LNCaP clone FGC (cell line): ENCODE measurements at regions not wholly inside any gene's neighbourhood (a gene's known extent, or its start where the extent isn't known, plus 50 kb on each side); places are given as distances from the start of the nearest gene placed in this dataset.

Experiments
- DNase-seq: peaks from one replicate; pipeline ENCODE4 v3.0.0-alpha.2; 2011; ENCODE audit warnings: low read depth
- H3K4me3 ChIP-seq: 2 replicates; pipeline ENCODE4 v1.5.1; 2011; ENCODE audit warnings: mild to moderate bottlenecking, low read depth, low read length, control low read depth
- TF ChIP-seq, protein P1 (sequence below): IDR thresholded peaks from 2 replicates; pipeline ENCODE4 v1.5.1; 2012; ENCODE audit warnings: mild to moderate bottlenecking; ENCODE audit not compliant: control insufficient read depth, insufficient read depth; ENCODE audit errors: extremely low read depth

DNA sequence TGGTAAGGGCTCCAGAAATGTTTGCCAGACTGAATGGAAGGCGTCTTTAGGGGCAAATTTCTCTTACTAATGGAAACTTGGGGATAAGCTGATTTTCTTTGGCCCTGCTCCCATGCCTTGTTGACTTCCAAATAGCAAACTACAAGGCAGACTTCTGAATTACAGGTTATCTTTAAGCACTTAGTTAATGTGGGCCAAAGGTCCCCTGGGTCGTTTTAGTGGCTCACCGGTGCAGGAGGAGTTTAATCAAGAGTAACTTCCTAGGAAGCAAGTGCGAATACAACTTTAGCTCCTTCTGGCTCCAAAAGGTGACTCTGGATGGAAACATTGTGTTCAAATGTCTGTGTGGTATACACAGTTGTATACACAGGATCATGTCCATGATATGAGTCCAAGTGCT is 323.6 kb downstream of the SLITRK2 start:
- no peak overlapping the region for H3K4me3 ChIP-seq
- DNase-seq, result no peak
- TF ChIP-seq, protein P1, sequence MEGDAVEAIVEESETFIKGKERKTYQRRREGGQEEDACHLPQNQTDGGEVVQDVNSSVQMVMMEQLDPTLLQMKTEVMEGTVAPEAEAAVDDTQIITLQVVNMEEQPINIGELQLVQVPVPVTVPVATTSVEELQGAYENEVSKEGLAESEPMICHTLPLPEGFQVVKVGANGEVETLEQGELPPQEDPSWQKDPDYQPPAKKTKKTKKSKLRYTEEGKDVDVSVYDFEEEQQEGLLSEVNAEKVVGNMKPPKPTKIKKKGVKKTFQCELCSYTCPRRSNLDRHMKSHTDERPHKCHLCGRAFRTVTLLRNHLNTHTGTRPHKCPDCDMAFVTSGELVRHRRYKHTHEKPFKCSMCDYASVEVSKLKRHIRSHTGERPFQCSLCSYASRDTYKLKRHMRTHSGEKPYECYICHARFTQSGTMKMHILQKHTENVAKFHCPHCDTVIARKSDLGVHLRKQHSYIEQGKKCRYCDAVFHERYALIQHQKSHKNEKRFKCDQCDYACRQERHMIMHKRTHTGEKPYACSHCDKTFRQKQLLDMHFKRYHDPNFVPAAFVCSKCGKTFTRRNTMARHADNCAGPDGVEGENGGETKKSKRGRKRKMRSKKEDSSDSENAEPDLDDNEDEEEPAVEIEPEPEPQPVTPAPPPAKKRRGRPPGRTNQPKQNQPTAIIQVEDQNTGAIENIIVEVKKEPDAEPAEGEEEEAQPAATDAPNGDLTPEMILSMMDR, result no peak

DNA sequence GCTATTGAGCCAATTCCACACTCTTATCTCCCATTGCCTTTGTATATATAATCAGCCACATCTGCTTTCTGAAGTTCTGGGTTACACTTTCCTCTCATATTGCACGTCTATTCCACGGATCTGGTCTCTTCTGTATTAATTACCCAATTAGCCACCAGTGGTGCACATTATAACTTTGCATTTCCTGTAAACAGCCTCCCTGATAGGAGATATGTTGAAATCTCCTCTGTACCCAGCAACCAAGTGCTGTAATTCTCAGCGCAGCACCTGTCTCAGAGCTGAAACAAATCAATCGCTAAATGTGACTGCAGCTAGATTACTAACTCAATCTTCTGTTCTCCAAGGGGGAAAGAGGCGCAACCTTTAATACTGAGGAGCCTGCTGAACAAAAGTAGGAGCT is 326.4 kb downstream of the SLITRK2 start:
- TF ChIP-seq, protein P1, result no peak
- no peak overlapping the region for H3K4me3 ChIP-seq
- no peak for DNase-seq

DNA sequence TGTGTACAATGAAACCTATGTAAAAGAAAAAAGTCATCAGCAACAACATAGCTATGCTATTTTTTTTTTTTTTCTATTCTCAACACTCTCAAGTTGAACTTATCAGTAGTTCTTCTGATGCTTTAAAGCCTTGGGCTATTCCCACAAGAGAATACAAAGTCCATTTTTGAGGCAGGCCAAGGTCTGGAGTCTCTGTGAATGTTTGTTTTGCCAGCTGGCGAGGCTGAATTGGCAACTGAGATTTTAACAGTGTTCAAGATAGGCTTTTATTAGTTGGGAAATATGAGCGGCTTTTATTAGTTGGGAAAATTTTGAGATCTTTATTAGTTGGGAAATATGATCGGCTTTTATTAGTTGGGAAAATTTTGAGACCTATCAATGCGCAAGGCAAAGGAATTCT is 336.6 kb downstream of the SLITRK2 start:
- TF ChIP-seq, protein P1, result no peak

DNA sequence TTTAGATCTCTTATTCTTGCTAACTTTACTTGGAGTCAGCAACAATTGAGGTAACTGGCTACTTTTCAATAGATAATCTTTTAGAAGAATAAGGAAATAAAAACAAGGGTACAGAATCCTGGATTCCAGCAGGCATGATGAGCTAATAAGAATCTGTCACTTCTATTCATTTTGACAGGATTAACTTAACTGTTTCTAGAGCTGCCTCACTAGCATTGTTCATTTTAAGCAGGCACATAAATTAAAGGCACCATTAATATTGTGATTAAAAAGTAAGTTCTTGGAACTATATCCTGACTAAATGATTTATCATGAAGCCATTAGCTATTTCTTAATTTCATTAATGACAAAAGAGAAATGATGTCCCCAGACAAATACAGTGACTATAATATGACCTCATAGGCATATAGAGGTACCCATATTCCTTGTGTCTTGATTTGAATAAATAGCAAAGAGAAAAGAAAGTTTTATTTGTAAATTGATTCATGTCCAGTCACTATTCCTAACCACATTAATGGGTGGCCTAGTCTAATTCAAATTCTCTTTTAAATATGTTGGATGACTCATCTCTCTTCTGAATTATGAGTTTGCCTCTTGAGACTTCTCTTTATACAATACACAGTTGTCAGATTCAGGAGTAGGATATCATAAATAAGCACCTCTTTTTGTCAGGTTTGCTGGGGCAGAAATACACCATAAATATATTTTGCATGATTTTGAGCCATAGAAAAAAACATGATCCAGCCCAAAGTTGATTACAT is 343.0 kb downstream of the SLITRK2 start:
- H3K4me3 ChIP-seq, result no peak overlapping the region
- TF ChIP-seq, protein P1, result no peak
- DNase-seq, result no peak

More for the DNA sequence above, 336.6 kb downstream of the SLITRK2 start:
- H3K4me3 ChIP-seq, result no peak overlapping the region
- DNase-seq, result no peak

DNA sequence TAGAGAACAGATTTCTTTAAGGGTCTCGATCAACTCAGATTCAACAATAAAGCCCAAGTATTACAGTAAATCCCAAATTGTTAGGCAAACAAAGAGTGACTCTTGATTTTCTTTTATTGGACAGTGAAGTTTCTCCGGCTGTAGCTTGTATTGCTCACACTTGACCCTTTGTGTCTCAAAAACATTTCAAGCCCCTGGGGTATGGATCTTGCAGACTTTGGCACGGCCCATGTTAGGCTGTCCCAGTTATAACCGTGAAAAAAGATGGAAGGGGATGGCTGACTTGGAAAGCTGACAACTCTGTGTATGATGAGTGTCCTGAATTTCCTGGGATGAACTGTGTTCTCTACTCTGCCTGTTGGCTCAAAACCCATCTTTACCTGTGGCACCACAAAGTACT is 356.1 kb downstream of the SLITRK2 start:
- TF ChIP-seq, protein P1, result no peak
- H3K4me3 ChIP-seq, result no peak overlapping the region
- DNase-seq, result no peak

DNA sequence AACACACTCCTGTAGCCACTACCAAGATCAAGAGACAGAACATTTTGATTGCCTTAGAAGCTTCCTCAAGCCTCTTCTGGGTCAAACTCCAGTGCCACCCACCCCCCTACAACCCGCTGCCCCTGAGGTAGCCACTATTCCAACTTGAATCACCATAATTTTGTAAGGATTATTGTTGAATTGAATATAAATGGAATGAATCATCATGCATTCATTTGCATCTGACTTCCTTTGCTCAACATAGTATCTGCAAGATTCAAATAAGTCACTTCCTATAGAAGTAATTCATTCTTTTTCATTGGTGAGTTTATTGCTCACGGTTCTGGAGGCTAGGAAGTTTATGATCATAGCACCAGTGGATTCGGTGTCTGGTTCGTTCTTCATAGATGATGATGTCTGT is 364.2 kb downstream of the SLITRK2 start:
- no peak for DNase-seq
- no peak overlapping the region for H3K4me3 ChIP-seq
- TF ChIP-seq, protein P1, result no peak

DNA sequence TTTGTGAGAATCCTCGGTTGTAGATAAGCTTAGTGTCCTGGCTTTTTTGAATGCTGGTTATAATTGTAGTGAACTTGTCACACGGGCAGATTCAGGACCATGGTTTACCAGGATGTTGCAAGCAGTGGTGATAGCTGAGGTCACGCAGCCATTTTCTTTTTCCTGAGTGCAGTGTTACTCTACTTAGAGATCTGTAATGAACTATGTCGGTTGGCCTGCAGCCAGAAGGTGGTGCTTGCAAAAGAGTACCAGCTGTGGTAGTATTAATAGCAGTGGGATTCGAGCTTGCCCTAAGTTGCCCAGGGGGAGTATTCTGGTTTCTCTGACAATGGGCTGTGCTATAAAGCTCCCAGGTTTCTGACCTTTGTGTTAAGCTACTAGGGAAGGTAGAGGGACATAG is 368.9 kb downstream of the SLITRK2 start:
- no peak for DNase-seq
- H3K4me3 ChIP-seq, result no peak overlapping the region
- TF ChIP-seq, protein P1, result no peak
